GM19395 (cell line): ENCODE measurements at regions not wholly inside any gene's neighbourhood (a gene's known extent, or its start where the extent isn't known, plus 50 kb on each side); places are given as distances from the start of the nearest gene placed in this dataset.

ENCODE experiments used
- ATAC-seq: cut with Tn5 transposase; IDR thresholded peaks from one replicate; pipeline ENCODE4 v1.9.1; 2021; ENCODE audit warnings: mild to moderate bottlenecking, moderate library complexity; ENCODE audit not compliant: unreplicated experiment

DNA sequence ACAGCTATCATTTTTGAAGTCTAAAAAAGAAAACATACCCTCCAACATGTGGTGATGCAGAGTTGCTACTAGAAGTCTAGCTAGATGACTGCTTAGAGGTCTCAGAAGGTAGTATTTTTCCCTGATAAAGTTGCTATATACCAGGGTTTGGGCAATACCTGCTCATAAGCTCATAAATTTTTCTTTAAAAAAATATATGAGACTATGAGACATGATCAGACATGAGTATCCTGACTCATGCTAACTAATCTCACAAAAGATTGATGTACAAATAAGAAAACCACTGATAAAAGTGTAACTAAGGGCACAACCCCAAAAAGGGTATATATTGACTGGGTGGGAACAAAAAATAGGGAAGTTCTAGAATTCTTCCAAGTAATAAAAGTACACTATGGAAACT is 740.9 kb downstream of the METTL15 start:
- ATAC-seq, result no peak

GRCh38 chr11:28842716-28843115 is 734.5 kb downstream of the METTL15 start:
- no peak for ATAC-seq

DNA sequence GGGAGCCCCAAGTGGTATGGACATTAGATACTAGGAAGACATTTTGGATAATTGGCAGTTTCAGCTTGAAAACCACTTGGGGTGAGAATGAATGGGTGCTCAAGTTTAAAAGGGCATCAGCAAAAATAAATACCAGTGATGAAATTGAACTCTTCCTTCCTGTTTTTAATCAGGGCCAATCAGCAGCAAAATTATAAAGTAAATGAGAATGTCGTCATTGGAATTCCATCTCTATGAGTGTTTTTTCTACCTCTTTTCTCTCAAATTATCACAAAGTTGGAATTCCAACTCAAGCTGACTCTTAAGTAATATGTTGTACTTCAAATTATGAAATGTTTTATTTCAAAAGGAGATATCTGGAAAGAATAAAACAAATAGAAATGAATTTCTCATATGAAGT is 730.6 kb downstream of the METTL15 start:
- no peak for ATAC-seq

DNA sequence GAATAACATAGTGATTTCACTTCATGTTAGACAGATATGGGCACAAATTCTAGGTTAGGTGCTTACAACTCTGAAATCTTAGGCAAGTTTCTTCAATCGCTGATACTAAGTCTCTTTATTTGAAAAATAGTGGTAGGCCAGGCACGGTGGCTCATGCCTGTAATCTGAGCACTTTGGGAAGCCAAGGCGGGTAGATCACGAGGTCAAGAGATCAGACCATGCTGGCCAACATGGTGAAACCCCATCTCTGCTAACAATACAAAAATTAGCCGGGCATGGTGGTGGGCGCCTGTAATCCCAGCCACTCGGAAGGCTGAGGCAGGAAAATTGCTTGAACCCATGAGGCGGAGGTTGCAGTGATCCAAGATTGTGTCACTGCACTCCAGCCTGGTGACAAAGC is 729.4 kb downstream of the METTL15 start:
- ATAC-seq, result no peak

GRCh38 chr11:28836285-28837081 is 728.3 kb downstream of the METTL15 start:
- ATAC-seq, result no peak

- no peak for ATAC-seq
Measured at GRCh38 chr11:28835790-28836189, 727.6 kb downstream of the METTL15 start.

GRCh38 chr11:28835317-28835716 is 727.1 kb downstream of the METTL15 start:
- ATAC-seq, result no peak

GRCh38 chr11:28834877-28835276 is 726.7 kb downstream of the METTL15 start:
- no peak for ATAC-seq

DNA sequence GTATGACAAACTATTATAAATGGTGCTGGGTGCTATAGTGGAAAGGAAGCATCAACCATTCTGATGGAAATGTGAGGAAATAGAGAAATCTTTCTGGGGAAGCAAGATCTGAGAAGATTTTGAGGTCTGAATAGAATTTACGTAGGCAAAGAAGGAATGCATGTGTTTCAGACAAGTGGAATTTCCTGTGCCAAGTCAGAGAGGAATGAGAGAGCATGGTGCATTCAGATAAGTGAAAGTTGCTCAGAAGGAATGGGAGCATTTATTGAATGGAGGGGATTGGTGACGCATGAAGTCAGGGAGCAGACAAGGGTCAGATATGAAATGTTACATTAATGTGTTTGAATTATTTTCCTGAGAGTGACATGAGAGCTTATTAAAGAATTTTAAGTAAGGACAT is 725.5 kb downstream of the METTL15 start:
- no peak for ATAC-seq

GRCh38 chr11:28833169-28833568 is 725.0 kb downstream of the METTL15 start:
- ATAC-seq, result no peak

DNA sequence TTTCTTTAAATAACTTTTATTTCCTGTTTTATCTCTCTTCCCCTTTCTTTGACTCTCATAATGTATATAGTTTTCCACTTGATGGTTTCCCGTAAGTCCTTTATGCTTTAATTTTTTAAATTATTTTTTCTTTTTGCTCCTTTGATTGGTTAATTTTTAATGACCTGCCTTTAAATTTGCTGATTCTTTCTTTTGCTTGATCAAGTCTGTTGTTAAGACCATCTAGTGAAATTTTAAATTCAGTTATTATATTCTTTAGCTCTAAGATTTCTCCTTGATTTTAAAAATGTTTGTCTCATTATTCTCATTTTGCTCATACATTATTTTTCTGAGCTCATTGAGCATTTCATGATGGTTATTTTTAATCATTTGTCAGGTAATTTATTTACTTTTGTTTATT is 718.6 kb downstream of the METTL15 start:
- ATAC-seq, result no peak

DNA sequence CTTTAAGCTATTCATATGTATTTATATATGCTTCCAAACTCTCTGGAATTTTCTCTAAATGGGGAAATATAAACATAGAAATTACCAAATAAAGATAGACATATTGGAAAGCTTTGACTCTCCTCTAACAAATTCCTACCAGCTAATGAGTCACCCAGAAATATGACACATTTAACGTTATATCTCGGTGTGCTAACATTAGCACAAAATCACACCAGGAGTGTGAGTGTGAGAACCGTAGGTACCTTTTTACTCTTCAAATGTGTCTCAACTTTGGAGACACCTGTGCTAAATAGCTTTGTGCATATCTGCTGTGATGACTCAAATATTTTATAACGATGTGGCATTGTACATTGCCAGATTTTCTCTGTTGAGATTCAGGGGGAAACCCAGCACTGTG is 714.4 kb downstream of the METTL15 start:
- no peak for ATAC-seq

- no peak for ATAC-seq
Measured at GRCh38 chr11:28820296-28820989, 712.3 kb downstream of the METTL15 start.

GRCh38 chr11:28819741-28820140 is 711.6 kb downstream of the METTL15 start:
- ATAC-seq, result no peak

DNA sequence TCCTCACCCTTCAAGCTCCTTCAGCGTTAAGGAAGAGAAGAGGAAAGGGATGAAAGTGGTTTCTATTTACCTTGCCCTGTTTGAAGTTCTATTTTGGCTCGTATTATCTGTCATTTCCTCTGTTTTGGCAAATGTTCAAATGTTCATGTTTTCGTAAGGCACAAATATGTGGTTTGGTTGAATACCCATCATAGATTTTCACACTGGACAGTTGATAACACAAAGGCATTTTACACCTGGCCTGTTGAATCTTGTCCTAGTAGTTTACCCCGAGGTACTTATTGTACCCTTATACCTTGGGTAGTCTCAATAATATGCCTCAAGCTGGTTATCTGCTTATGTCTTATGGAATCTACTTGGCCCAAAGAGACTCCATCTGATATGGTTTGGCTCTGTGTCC is 706.9 kb downstream of the METTL15 start:
- ATAC-seq, result no peak

- no peak for ATAC-seq
Measured at GRCh38 chr11:28808771-28809170, 700.6 kb downstream of the METTL15 start.

GRCh38 chr11:28799316-28799715 is 691.1 kb downstream of the METTL15 start:
- ATAC-seq, result no peak

GRCh38 chr11:28798286-28798685 is 690.1 kb downstream of the METTL15 start:
- ATAC-seq, result no peak

DNA sequence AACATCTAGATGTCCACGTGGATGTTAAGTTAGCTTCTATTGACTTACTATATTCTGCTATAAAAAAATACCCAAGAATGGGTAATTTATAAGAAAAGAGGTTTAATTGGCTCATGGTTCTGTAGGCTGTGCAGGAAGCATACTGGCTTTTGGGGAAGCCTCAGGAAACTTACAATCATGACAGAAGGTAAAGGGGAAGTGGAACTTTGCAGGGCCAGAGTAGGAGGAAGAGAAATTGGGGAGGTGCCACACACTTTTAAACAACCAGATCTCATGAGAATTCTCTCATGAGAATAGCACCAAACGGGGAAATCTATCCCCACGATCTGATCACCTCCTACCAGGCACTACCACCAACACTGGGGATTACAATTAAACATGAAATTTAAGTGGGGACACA is 689.3 kb downstream of the METTL15 start:
- ATAC-seq, result no peak

- ATAC-seq, result no peak
Measured at GRCh38 chr11:28794405-28794804, 686.2 kb downstream of the METTL15 start.

DNA sequence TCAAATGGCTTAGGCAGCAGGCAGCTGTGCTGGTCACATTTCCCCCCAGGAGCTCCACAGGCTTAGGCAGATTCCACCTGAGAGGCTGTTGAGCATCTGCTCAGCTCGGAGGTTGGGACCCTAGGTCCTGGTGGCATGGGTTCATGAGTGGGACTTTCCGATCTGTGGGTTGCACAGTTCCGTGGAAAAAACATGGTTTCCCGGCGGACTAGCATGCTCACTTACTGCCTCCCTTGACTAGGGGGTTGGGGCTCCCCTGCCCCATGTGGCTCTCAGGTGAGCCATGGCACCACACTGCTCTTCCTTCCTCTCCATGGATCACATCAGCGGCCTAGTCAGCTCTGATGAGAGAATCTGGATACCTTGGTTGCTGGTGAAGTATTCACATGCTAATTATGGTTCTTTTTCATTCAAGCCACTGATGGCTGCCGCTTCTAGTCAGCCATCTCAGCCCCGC is 685.1 kb downstream of the METTL15 start:
- no peak for ATAC-seq

DNA sequence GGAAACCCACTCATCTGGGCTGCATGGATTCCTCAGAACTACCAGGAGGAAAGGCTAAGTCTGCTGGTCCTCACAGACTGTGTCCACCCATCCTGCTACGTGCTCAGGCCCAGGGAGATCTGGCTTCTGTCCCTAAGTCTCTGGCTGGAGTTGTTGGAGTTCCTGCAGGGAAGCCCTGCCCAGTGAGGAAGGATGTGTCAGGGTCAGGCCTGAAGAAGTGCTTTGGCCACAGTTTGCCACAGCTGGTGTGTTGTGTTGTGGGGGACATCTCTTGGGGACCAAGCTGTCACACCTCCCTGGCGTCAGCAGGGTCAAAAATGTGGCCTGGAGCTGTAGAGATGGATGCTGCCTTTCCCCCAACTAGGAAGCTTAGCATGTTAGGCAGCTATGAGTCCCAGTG is 684.7 kb downstream of the METTL15 start:
- no peak for ATAC-seq
